GM06990 (cell line): ENCODE measurements at regions not wholly inside any gene's neighbourhood (a gene's known extent, or its start where the extent isn't known, plus 50 kb on each side); places are given as distances from the start of the nearest gene placed in this dataset.
"Not testable (repeated sequence)": the region's sequence is repeated elsewhere in the genome, so short reads cannot be mapped to it uniquely, and the experiment has no call there.

ENCODE experiments used
- DNase-seq: peaks from one replicate; pipeline ENCODE4 v3.0.0-alpha.2; 2011; ENCODE audit not compliant: insufficient read length; ENCODE audit errors: extremely low read depth
- H3K27me3 ChIP-seq: replicated peaks from 2 replicates; pipeline ENCODE4 v1.6.0; 2011; ENCODE audit warnings: low read length; ENCODE audit not compliant: control insufficient read depth, insufficient read depth
- H3K36me3 ChIP-seq: 2 replicates; pipeline ENCODE4 v1.5.1; 2011; ENCODE audit warnings: low read length; ENCODE audit not compliant: control insufficient read depth, insufficient read depth
- H3K4me3 ChIP-seq: replicated peaks from 2 replicates; pipeline ENCODE4 v1.5.1; 2011; ENCODE audit warnings: low read depth, mild to moderate bottlenecking, control low read depth, low read length
- TF ChIP-seq, protein P1 (sequence below): IDR thresholded peaks from 2 replicates; pipeline ENCODE4 v1.5.1; 2011; ENCODE audit warnings: low read length, control low read depth, mild to moderate bottlenecking, inconsistent platforms; ENCODE audit not compliant: insufficient read depth, poor library complexity, severe bottlenecking

GRCh38 chr3:3433711-3434110, 254.2 kb upstream of the CRBN start:
- no peak overlapping the region for H3K4me3 ChIP-seq
- no peaks in the 10 kb centered on the region for H3K27me3 ChIP-seq
- TF ChIP-seq, protein P1, sequence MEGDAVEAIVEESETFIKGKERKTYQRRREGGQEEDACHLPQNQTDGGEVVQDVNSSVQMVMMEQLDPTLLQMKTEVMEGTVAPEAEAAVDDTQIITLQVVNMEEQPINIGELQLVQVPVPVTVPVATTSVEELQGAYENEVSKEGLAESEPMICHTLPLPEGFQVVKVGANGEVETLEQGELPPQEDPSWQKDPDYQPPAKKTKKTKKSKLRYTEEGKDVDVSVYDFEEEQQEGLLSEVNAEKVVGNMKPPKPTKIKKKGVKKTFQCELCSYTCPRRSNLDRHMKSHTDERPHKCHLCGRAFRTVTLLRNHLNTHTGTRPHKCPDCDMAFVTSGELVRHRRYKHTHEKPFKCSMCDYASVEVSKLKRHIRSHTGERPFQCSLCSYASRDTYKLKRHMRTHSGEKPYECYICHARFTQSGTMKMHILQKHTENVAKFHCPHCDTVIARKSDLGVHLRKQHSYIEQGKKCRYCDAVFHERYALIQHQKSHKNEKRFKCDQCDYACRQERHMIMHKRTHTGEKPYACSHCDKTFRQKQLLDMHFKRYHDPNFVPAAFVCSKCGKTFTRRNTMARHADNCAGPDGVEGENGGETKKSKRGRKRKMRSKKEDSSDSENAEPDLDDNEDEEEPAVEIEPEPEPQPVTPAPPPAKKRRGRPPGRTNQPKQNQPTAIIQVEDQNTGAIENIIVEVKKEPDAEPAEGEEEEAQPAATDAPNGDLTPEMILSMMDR: no peak
- H3K36me3 ChIP-seq: no peaks in the 10 kb centered on the region
- DNase-seq: no peak

DNA sequence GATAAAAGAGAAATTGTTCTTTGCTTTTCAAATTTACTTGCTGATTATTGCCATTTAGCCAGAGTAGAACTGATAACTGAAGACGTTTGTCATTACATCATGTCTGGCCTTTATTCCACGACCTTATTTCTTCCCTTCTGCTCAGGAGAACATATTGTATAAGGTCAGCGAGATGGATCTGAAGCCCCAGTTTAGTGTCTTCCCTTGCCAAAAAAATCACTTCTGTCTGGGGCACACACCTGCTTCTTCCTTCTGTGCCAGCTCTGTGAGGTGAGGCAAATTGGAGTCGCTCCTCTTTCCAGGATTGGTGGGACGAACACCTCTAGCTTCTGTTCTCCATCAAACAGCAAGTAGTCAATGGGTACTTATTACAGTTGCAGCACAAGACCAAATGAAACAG, 250.3 kb upstream of the CRBN start:
- Histone ChIP-seq H3K36me3 (no peaks in the 10 kb centered on the region), H3K4me3 (no peak overlapping the region), H3K27me3 (no peaks in the 10 kb centered on the region)
- TF ChIP-seq, protein P1: no peak
- no peak for DNase-seq

GRCh38 chr3:3407707-3408106, 228.2 kb upstream of the CRBN start:
- H3K36me3 ChIP-seq: not testable (repeated sequence)

GRCh38 chr3:3405131-3405530, 225.6 kb upstream of the CRBN start:
- Histone ChIP-seq H3K27me3 (no peaks in the 10 kb centered on the region), H3K36me3 (no peaks in the 10 kb centered on the region), H3K4me3 (no peak overlapping the region)
- no peak for DNase-seq
- TF ChIP-seq, protein P1: no peak

More at GRCh38 chr3:3407707-3408106, 228.2 kb upstream of the CRBN start:
- DNase-seq, H3K27me3 ChIP-seq, H3K4me3 ChIP-seq: not testable (repeated sequence)

- Histone ChIP-seq H3K36me3 (no peaks in the 10 kb centered on the region), H3K27me3 (no peaks in the 10 kb centered on the region), H3K4me3 (no peak overlapping the region)
- TF ChIP-seq, protein P1: no peak
- no peak for DNase-seq
These were observed 224.2 kb upstream of the CRBN start for GRCh38 chr3:3403700-3404099.

- no peaks in the 10 kb centered on the region for H3K36me3 ChIP-seq
- no peaks in the 10 kb centered on the region for H3K27me3 ChIP-seq
- TF ChIP-seq, protein P1: no peak
- no peak for DNase-seq
- H3K4me3 ChIP-seq: no peak overlapping the region
These were observed 213.5 kb upstream of the CRBN start for GRCh38 chr3:3392946-3393345.
